D721Med (cell line): ENCODE measurements at regions not wholly inside any gene's neighbourhood (a gene's known extent, or its start where the extent isn't known, plus 50 kb on each side); places are given as distances from the start of the nearest gene placed in this dataset.

Source experiments
- DNase-seq: peaks from one replicate; pipeline ENCODE4 v3.0.0; 2011; ENCODE audit warnings: low spot score; ENCODE audit not compliant: insufficient read length
- FAIRE-seq: peaks from 2 replicates; lab custom pipeline; 2011; peaks lifted over from hg19 to GRCh38; lab: Jason Lieb, UNC
- CTCF ChIP-seq: IDR thresholded peaks from 2 replicates; pipeline ENCODE4 v1.5.1; 2012; ENCODE audit warnings: mild to moderate bottlenecking, control low read depth; ENCODE audit not compliant: insufficient read depth; ENCODE audit errors: missing control alignments

DNA sequence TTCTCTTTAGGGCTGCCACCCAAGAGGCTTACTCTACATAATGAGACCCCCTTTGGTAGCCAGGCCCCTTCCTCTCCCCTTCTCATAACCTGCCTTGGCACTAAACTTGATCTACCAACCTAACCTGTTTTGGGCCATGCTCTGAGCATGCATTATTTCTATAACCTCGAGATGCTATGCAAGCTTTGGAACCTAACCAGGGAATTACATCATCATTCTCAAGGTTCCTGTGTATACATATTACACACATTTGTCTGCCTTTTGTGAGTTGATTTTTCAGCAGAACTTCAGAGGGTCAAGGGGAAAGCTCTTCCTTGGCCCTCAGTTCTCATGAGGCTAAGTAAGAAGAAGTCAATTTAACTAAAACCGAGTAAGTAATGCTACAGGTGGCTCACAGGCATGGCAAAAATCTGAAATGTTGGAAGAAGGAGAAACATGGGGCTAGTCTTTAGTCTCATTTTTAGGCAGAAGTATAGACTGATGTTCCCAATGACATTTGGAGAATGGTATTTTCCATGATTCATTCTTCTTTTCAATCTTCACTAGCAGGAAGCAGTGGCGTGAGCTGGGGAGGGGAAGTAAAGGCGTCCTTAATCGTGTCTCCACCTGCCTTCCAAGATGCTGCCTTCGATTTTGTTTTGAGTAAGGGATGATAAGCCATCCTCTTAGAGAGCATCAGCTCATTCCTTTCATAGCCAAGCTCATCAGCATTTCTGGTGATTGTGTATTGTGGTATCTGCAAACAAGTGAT, 308.4 kb downstream of the ABCC12 start:
- FAIRE-seq (no peak), DNase-seq (no peak)
- no peak for TF ChIP-seq CTCF

- FAIRE-seq (no peak), DNase-seq (no peak)
- TF ChIP-seq CTCF: no peak
Measured at GRCh38 chr16:47834485-47835024, 321.2 kb downstream of the ABCC12 start.

- FAIRE-seq (no peak), DNase-seq (no peak)
- no peak for TF ChIP-seq CTCF
Measured at GRCh38 chr16:47833771-47834170, 322.0 kb downstream of the ABCC12 start.

DNA sequence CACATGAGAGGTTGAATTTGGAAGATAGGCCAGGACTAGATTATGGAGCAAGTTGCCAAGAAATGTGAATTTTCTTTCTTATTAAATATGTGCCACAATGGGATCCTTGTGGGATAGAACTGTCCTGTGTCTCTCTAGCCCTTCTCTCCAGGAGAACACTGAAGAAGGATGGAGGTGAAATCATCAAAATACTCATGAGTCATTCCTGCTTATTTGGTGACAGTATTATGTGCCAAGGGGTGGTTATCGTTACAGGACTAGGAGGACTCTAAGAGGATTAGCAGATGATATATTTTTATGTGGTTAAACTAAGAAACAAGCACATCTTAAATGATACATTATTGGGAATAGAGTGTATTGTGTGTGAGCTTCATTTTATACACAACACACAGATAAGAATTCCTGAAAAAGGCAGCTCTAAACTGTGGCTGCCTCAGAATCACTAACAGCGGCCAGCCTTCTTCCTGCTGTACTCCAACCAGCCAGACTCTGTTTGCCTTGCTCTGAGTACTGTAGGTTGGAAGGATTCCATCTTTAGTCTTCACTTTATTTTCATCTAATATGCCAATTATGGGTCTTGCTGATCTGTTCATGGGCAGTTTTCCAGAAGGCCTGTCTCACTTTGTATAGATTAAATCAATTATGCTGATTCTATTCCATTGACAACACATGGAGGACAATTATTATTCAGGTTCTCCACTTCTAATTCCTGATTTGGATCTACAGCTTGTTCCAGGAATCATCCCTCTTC, 325.8 kb downstream of the ABCC12 start:
- no peak for TF ChIP-seq CTCF
- FAIRE-seq (no peak), DNase-seq (no peak)

GRCh38 chr16:47826070-47826469, 329.7 kb downstream of the ABCC12 start:
- DNase-seq (no peak), FAIRE-seq (no peak)
- TF ChIP-seq CTCF: no peak

- no peak for TF ChIP-seq CTCF
- no peak for FAIRE-seq
Measured at GRCh38 chr16:47817048-47817447, 338.7 kb downstream of the ABCC12 start.

More at GRCh38 chr16:47817048-47817447, 338.7 kb downstream of the ABCC12 start:
- DNase-seq: no peak
